DND-41 (cell line): ENCODE measurements at regions not wholly inside any gene's neighbourhood (a gene's known extent, or its start where the extent isn't known, plus 50 kb on each side); places are given as distances from the start of the nearest gene placed in this dataset.
"Not testable (repeated sequence)": the region's sequence is repeated elsewhere in the genome, so short reads cannot be mapped to it uniquely, and the experiment has no call there.

Experiments used
- EZH2 ChIP-seq: IDR thresholded peaks from 3 replicates; pipeline ENCODE4 v1.6.1; 2012; ENCODE audit warnings: borderline replicate concordance, low read depth, mild to moderate bottlenecking, moderate library complexity, low read length, inconsistent platforms; ENCODE audit not compliant: severe bottlenecking
- TF ChIP-seq, protein P1 (sequence below): IDR thresholded peaks from 2 replicates; pipeline ENCODE4 v1.5.1; 2012; ENCODE audit warnings: borderline replicate concordance, low read length, moderate library complexity, mild to moderate bottlenecking; ENCODE audit not compliant: poor library complexity, severe bottlenecking; ENCODE audit errors: extremely low read depth

DNA sequence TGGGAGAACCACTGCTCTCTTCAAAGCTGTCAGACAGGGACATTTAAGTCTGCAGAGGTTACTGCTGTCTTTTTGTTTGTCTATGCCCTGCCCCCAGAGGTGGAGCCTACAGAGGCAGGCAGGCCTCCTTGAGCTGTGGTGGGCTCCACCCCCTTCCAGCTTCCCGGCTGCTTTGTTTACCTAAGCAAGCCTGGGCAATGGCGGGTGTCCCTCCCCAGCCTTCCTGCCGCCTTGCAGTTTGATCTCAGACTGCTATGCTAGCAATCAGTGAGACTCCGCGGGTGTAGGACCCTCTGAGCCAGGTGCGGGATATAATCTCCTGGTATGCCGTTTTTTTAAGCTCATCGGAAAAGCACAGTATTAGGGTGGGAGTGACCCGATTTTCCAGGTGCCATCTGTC lies 141.0 kb downstream of the PLPPR4 start:
- TF ChIP-seq, protein P1, sequence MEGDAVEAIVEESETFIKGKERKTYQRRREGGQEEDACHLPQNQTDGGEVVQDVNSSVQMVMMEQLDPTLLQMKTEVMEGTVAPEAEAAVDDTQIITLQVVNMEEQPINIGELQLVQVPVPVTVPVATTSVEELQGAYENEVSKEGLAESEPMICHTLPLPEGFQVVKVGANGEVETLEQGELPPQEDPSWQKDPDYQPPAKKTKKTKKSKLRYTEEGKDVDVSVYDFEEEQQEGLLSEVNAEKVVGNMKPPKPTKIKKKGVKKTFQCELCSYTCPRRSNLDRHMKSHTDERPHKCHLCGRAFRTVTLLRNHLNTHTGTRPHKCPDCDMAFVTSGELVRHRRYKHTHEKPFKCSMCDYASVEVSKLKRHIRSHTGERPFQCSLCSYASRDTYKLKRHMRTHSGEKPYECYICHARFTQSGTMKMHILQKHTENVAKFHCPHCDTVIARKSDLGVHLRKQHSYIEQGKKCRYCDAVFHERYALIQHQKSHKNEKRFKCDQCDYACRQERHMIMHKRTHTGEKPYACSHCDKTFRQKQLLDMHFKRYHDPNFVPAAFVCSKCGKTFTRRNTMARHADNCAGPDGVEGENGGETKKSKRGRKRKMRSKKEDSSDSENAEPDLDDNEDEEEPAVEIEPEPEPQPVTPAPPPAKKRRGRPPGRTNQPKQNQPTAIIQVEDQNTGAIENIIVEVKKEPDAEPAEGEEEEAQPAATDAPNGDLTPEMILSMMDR, result not testable (repeated sequence)
- TF ChIP-seq EZH2, result not testable (repeated sequence)
